Ascending aorta (tissue), 2 donors: ENCODE measurements at regions not wholly inside any gene's neighbourhood (a gene's known extent, or its start where the extent isn't known, plus 50 kb on each side); places are given as distances from the start of the nearest gene placed in this dataset.

Source experiments
- DNase-seq, 2 donors: peaks; one replicate each; pipeline ENCODE4 v3.0.0-alpha.2; 2019; ENCODE audit warnings: low spot score in 2 of 2
- H3K27ac ChIP-seq, 2 donors: fragments of 200-600 bp; sonication (generic); one replicate each; pipeline ENCODE4 v1.5.1; 2016 to 2017; ENCODE audit warnings: mild to moderate bottlenecking in 1 of 2
- H3K27me3 ChIP-seq: fragments of 200-600 bp; sonication (generic); one replicate; pipeline ENCODE4 v1.5.1; 2017
- H3K36me3 ChIP-seq, 2 donors: fragments of 200-600 bp; sonication (generic); one replicate each; pipeline ENCODE4 v1.5.1; 2016
- H3K4me1 ChIP-seq, 2 donors: fragments of 200-600 bp; sonication (generic); one replicate each; pipeline ENCODE4 v1.5.1; 2016 to 2017; ENCODE audit warnings: mild to moderate bottlenecking in 1 of 2
- H3K4me3 ChIP-seq, 2 donors: fragments of 200-600 bp; sonication (generic); one replicate each; pipeline ENCODE4 v1.5.1; 2016 to 2017; ENCODE audit warnings: mild to moderate bottlenecking in 1 of 2
- H3K9me3 ChIP-seq, 2 donors: fragments of 200-600 bp; sonication (generic); one replicate each; pipeline ENCODE4 v1.5.1; 2016
- intact Hi-C: fragments of 100-400 bp; cut with DNase I; formaldehyde crosslinking; loops from one replicate; pipeline ENCODE4 v1.15.1; 2023
- TF ChIP-seq, protein P1 (sequence below), 3 experiments: fragments of 200-600 bp in 2 of 3; fragments of 450-650 bp in 1 of 3; sonication (generic) in 2 of 3; IDR thresholded peaks; one replicate each; pipeline ENCODE4 v1.5.1; 2016 to 2019; ENCODE audit warnings: antibody characterized with exemption in 3 of 3, mild to moderate bottlenecking in 1 of 3, moderate library complexity in 1 of 3

- no peaks in the 10 kb centered on the region for H3K27me3 ChIP-seq
- H3K27ac ChIP-seq: no peak overlapping the region
- no peak overlapping the region for H3K4me3 ChIP-seq
- no peaks in the 10 kb centered on the region for H3K36me3 ChIP-seq
- DNase-seq: no peak
- no peaks in the 10 kb centered on the region for H3K4me1 ChIP-seq
- TF ChIP-seq, protein P1, sequence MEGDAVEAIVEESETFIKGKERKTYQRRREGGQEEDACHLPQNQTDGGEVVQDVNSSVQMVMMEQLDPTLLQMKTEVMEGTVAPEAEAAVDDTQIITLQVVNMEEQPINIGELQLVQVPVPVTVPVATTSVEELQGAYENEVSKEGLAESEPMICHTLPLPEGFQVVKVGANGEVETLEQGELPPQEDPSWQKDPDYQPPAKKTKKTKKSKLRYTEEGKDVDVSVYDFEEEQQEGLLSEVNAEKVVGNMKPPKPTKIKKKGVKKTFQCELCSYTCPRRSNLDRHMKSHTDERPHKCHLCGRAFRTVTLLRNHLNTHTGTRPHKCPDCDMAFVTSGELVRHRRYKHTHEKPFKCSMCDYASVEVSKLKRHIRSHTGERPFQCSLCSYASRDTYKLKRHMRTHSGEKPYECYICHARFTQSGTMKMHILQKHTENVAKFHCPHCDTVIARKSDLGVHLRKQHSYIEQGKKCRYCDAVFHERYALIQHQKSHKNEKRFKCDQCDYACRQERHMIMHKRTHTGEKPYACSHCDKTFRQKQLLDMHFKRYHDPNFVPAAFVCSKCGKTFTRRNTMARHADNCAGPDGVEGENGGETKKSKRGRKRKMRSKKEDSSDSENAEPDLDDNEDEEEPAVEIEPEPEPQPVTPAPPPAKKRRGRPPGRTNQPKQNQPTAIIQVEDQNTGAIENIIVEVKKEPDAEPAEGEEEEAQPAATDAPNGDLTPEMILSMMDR (IDR thresholded peaks at IDR 0.05): no peak
- intact Hi-C loops: no loop called here
- H3K9me3 ChIP-seq: no peaks in the 10 kb centered on the region
Measured at GRCh38 chr10:25756784-25757183, 177.2 kb upstream of the MYO3A start.

DNA sequence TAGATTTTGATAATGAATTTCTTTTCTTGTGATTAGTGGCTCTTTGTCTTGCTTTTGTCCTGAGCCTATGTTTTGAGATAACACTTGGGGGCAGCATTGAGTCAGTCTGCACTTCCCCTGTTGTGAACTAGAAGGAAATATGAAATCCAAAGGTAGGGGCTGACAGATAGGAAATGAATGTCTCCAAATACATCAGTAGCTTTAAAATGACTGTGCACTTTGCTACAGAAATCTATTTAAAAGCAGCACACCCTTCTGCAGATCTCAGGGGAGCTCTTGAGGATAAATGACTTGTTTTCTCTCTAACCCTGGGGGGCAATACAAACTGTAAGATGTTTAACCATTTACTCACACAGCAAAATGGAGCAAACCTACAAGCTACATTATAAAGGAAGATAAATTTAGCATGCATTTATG is 176.0 kb upstream of the MYO3A start:
- no peak for DNase-seq
- TF ChIP-seq, protein P1 (IDR thresholded peaks at IDR 0.05): peak in 2 of 3 experiments; percentile 11 to 30
- Histone ChIP-seq H3K27ac (no peak overlapping the region), H3K36me3 (no peaks in the 10 kb centered on the region), H3K4me1 (no peaks in the 10 kb centered on the region), H3K27me3 (no peaks in the 10 kb centered on the region), H3K4me3 (no peak overlapping the region), H3K9me3 (no peaks in the 10 kb centered on the region)
- intact Hi-C loops: no loop called here

DNA sequence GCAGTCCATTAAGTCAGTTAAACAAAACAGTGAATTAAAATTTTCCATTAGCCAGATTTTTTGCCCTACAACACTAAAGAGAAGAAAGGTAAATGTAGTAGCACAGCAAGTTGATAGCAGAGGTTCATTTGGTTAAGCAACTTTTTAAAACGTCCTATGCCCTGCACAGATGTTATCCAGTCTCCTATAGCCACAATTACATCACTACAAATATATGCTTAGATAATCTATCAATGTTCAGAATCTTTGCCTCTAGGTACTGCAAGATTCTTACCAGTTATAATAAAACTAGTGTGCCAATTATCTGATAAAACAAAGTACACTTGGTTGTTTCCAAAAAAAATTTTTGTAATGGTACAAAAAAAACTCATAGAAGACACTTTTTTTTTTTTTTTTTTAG is 175.5 kb upstream of the MYO3A start:
- intact Hi-C loops: no loop called here
- Histone ChIP-seq H3K4me1 (no peaks in the 10 kb centered on the region), H3K36me3 (no peaks in the 10 kb centered on the region), H3K9me3 (no peaks in the 10 kb centered on the region), H3K4me3 (no peak overlapping the region), H3K27ac (no peak overlapping the region), H3K27me3 (no peaks in the 10 kb centered on the region)
- no peak for DNase-seq
- TF ChIP-seq, protein P1 (IDR thresholded peaks at IDR 0.05): no peak

DNA sequence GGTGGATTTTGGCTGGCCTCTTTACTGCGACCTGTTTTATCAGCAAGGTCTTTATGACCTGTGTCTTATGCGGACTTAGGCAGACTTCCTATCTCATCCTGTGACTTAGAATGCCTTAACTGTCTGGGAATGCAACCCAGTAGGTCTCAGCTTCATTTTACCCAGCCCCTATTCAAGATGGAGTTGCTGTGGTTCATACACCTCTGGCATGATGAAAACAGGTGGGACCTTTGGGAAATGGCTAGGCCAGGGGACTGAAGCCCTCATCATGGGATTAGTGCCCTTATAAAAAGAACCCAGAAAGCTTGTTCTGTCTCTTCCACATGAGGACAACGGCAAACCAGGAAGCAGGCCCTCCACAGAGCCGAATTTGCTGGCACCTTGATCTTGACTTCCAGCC is 172.1 kb upstream of the MYO3A start:
- no peak for DNase-seq
- Histone ChIP-seq H3K4me1 (no peaks in the 10 kb centered on the region), H3K36me3 (no peaks in the 10 kb centered on the region), H3K27me3 (no peaks in the 10 kb centered on the region), H3K27ac (no peak overlapping the region), H3K9me3 (no peaks in the 10 kb centered on the region), H3K4me3 (no peak overlapping the region)
- TF ChIP-seq, protein P1 (IDR thresholded peaks at IDR 0.05): no peak
- intact Hi-C loops: no loop called here

- no peak for DNase-seq
- Histone ChIP-seq H3K9me3 (no peaks in the 10 kb centered on the region), H3K36me3 (no peaks in the 10 kb centered on the region), H3K27ac (no peak overlapping the region), H3K27me3 (no peaks in the 10 kb centered on the region), H3K4me1 (no peaks in the 10 kb centered on the region), H3K4me3 (no peak overlapping the region)
- intact Hi-C loops: no loop called here
- TF ChIP-seq, protein P1 (IDR thresholded peaks at IDR 0.05): no peak
Measured at GRCh38 chr10:25766213-25766612, 167.8 kb upstream of the MYO3A start.

DNA sequence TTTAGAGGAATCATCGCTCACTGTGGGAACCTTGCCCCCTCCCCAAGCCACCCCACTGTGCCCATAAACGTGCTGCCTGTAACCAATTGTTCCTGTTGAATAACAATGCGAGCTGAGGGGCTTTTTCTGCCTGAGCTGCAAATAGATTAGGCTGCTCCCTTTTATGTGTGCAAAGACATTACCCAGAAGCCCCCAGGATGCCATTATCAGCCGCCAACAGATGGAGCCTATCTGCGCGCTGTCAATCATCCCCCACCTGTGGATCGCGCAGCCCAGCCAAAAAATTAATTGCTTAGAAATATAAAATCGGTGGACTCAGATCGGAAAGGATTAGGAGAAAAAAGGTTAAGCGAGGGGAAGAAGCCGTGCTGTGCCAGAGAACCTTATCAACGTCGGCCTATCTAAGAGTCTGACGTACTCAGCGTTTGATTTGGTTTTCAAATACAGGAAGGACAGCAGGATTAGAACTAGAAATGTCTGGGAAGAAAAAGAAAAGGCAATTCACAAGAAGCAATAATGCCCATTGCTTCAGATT is 167.3 kb upstream of the MYO3A start:
- TF ChIP-seq, protein P1 (IDR thresholded peaks at IDR 0.05): no peak
- no peaks in the 10 kb centered on the region for H3K4me1 ChIP-seq
- intact Hi-C loops: no loop called here
- H3K36me3 ChIP-seq: no peaks in the 10 kb centered on the region
- H3K9me3 ChIP-seq: no peaks in the 10 kb centered on the region
- no peak for DNase-seq
- H3K27ac ChIP-seq: no peak overlapping the region
- no peak overlapping the region for H3K4me3 ChIP-seq
- no peaks in the 10 kb centered on the region for H3K27me3 ChIP-seq
